ENCODE measurements at regions not wholly inside any gene's neighbourhood (a gene's known extent, or its start where the extent isn't known, plus 50 kb on each side); places are given as distances from the start of the nearest gene placed in this dataset.

- TF ChIP-seq TCF3 (IDR thresholded peaks at IDR 0.05; ENCODE audit: borderline replicate concordance, insufficient read depth, low read depth, low read length) = peak; percentile 88
- no peak for TF ChIP-seq ZBTB4 (CRISPR knock-in tag; IDR thresholded peaks at IDR 0.05)
- peak; percentile 79; the same call in 1 of the 2 replicates for TF ChIP-seq YY1 (IDR thresholded peaks at IDR 0.05; ENCODE audit: low read depth, low read length)
- TF ChIP-seq POLR2A (IDR thresholded peaks at IDR 0.05; ENCODE audit: low read depth, low read length) = 0 out of 2 replicates have a peak, but pooled peaks have one; percentile 48
- 0 out of 2 replicates have a peak, but pooled peaks have one; percentile 66 for TF ChIP-seq RB1 (IDR thresholded peaks at IDR 0.05; ENCODE audit: borderline replicate concordance)
- TF ChIP-seq MYB (IDR thresholded peaks at IDR 0.05; ENCODE audit: borderline replicate concordance, low read depth, low read length) = no peak
- TF ChIP-seq NFIC (IDR thresholded peaks at IDR 0.05; ENCODE audit: low read depth, low read length) = peak; percentile 73
- no peak for TF ChIP-seq CHD1 (IDR thresholded peaks at IDR 0.05; ENCODE audit: low read depth, low read length)
- no peak for TF ChIP-seq CEBPB (IDR thresholded peaks at IDR 0.05; ENCODE audit: borderline replicate concordance in 1 of 2, low read depth in 2 of 2, low read length in 2 of 2)
- TF ChIP-seq PBX3 (IDR thresholded peaks at IDR 0.05; ENCODE audit: insufficient replicate concordance, low read depth, low read length) = no peak
- no peak for TF ChIP-seq KLF5 (IDR thresholded peaks at IDR 0.05; ENCODE audit: partially characterized antibody)
- TF ChIP-seq TCF12 (IDR thresholded peaks at IDR 0.05; ENCODE audit: low read depth, low read length) = peak; percentile 92
- TF ChIP-seq EP300 (IDR thresholded peaks at IDR 0.05; ENCODE audit: borderline replicate concordance in 1 of 2, control insufficient read depth in 1 of 2, low read depth in 2 of 2, low read length in 2 of 2) = peak; percentile 89 to 91
- TF ChIP-seq ZNF592 (IDR thresholded peaks at IDR 0.05) = peak; percentile 93
- TF ChIP-seq FOXM1 (IDR thresholded peaks at IDR 0.05; ENCODE audit: low read depth, low read length) = 0 out of 2 replicates have a peak, but pooled peaks have one; percentile 36
- peak; percentile 63; the same call in 1 of the 2 replicates for TF ChIP-seq CREB1 (IDR thresholded peaks at IDR 0.05; ENCODE audit: low read depth)
- no peak for TF ChIP-seq RAD21 (IDR thresholded peaks at IDR 0.05; ENCODE audit: insufficient read depth, low read depth, low read length)
Measured at GRCh38 chr15:31230630-31231485, 95.8 kb upstream of the KLF13 start (continued).
